SK-N-MC (cell line): ENCODE measurements at regions not wholly inside any gene's neighbourhood (a gene's known extent, or its start where the extent isn't known, plus 50 kb on each side); places are given as distances from the start of the nearest gene placed in this dataset.

Source experiments
- DNase-seq: peaks from one replicate; pipeline ENCODE4 v3.0.0-alpha.2; 2011; ENCODE audit warnings: low read depth, low spot score
- H3K27ac ChIP-seq: fragments of 200-600 bp; sonication (generic); 2 replicates; pipeline ENCODE4 v1.5.1; 2016; ENCODE audit warnings: mixed run types
- H3K36me3 ChIP-seq: fragments of 200-600 bp; sonication (generic); 2 replicates; pipeline ENCODE4 v1.6.1; 2017; ENCODE audit warnings: antibody characterized with exemption, low read length, mixed read lengths; ENCODE audit not compliant: insufficient read depth
- H3K4me3 ChIP-seq: fragments of 200-600 bp; sonication (generic); 2 replicates; pipeline ENCODE4 v1.5.1; 2016
- H3K9ac ChIP-seq: fragments of 200-600 bp; sonication (generic); 2 replicates; pipeline ENCODE4 v1.8.0; 2017; ENCODE audit warnings: mixed run types, mixed read lengths; ENCODE audit not compliant: insufficient read length
- H3K9me3 ChIP-seq: fragments of 200-600 bp; sonication (generic); 2 replicates; pipeline ENCODE4 v1.6.1; 2017; ENCODE audit warnings: low read depth, mild to moderate bottlenecking, antibody characterized with exemption, low read length, moderate library complexity, mixed read lengths
- EZH2 ChIP-seq: fragments of 200-600 bp; sonication (generic); IDR thresholded peaks from one replicate; pipeline ENCODE4 v1.6.1; 2017; ENCODE audit warnings: antibody characterized with exemption
- FOXP2 ChIP-seq: optimal IDR thresholded peaks from 2 replicates; pipeline ENCODE3; 2011; ENCODE audit warnings: mild to moderate bottlenecking, moderate library complexity; ENCODE audit not compliant: insufficient read depth; ENCODE audit errors: extremely low read length, control extremely low read depth
- POLR2AphosphoS5 ChIP-seq: IDR thresholded peaks from 2 replicates; pipeline ENCODE4 v1.6.1; 2012; ENCODE audit warnings: mild to moderate bottlenecking, low read depth, low read length, borderline replicate concordance

GRCh38 chr2:128579825-128580224, 261.2 kb upstream of the HS6ST1 start:
- Histone ChIP-seq H3K36me3 (no peaks in the 10 kb centered on the region), H3K9ac (no peak overlapping the region), H3K4me3 (no peak overlapping the region), H3K9me3 (no peaks in the 10 kb centered on the region), H3K27ac (no peak overlapping the region)
- TF ChIP-seq FOXP2 (no peak), POLR2AphosphoS5 (no peak), EZH2 (no peak)
- no peak for DNase-seq

GRCh38 chr2:128580988-128581848, 262.6 kb upstream of the HS6ST1 start:
- no peak overlapping the region for H3K4me3 ChIP-seq
- no peaks in the 10 kb centered on the region for H3K36me3 ChIP-seq
- H3K9ac ChIP-seq = no peak overlapping the region
- TF ChIP-seq POLR2AphosphoS5 (no peak), EZH2 (no peak)
- no peak overlapping the region for H3K27ac ChIP-seq
- no peaks in the 10 kb centered on the region for H3K9me3 ChIP-seq
- DNase-seq = no peak

GRCh38 chr2:128581849-128582244, 263.2 kb upstream of the HS6ST1 start:
- Histone ChIP-seq H3K9me3 (no peaks in the 10 kb centered on the region), H3K36me3 (no peaks in the 10 kb centered on the region), H3K9ac (no peak overlapping the region), H3K4me3 (no peak overlapping the region), H3K27ac (no peak overlapping the region)
- TF ChIP-seq FOXP2 (no peak), POLR2AphosphoS5 (no peak), EZH2 (no peak)
- DNase-seq = no peak

GRCh38 chr2:128584296-128584890, 265.7 kb upstream of the HS6ST1 start:
- no peaks in the 10 kb centered on the region for H3K36me3 ChIP-seq
- no peak overlapping the region for H3K27ac ChIP-seq
- H3K9me3 ChIP-seq = no peaks in the 10 kb centered on the region
- no peak overlapping the region for H3K9ac ChIP-seq
- no peak overlapping the region for H3K4me3 ChIP-seq
- no peak for TF ChIP-seq EZH2
- no peak for TF ChIP-seq FOXP2
- no peak for TF ChIP-seq POLR2AphosphoS5
- no peak for DNase-seq

GRCh38 chr2:128585706-128586105, 267.0 kb upstream of the HS6ST1 start:
- Histone ChIP-seq H3K9ac (no peak overlapping the region), H3K4me3 (no peak overlapping the region), H3K36me3 (no peaks in the 10 kb centered on the region), H3K9me3 (no peaks in the 10 kb centered on the region), H3K27ac (no peak overlapping the region)
- TF ChIP-seq EZH2 (no peak), POLR2AphosphoS5 (no peak)
- no peak for DNase-seq

- TF ChIP-seq EZH2 = no peak
- TF ChIP-seq FOXP2 = no peak
- TF ChIP-seq POLR2AphosphoS5 = no peak
- no peak for DNase-seq
- Histone ChIP-seq H3K4me3 (no peak overlapping the region), H3K36me3 (no peaks in the 10 kb centered on the region), H3K9me3 (no peaks in the 10 kb centered on the region), H3K27ac (no peak overlapping the region), H3K9ac (no peak overlapping the region)
These were observed 271.0 kb upstream of the HS6ST1 start for GRCh38 chr2:128589681-128590080.

GRCh38 chr2:128590309-128591021, 271.8 kb upstream of the HS6ST1 start:
- Histone ChIP-seq H3K9me3 (no peaks in the 10 kb centered on the region), H3K27ac (no peak overlapping the region), H3K4me3 (no peak overlapping the region), H3K9ac (no peak overlapping the region), H3K36me3 (no peaks in the 10 kb centered on the region)
- TF ChIP-seq EZH2 (no peak), POLR2AphosphoS5 (no peak), FOXP2 (no peak)
- DNase-seq = no peak

- no peak for DNase-seq
- Histone ChIP-seq H3K36me3 (no peaks in the 10 kb centered on the region), H3K9me3 (no peaks in the 10 kb centered on the region), H3K4me3 (no peak overlapping the region), H3K9ac (no peak overlapping the region), H3K27ac (no peak overlapping the region)
- TF ChIP-seq POLR2AphosphoS5 (no peak), FOXP2 (no peak), EZH2 (no peak)
These were observed 272.6 kb upstream of the HS6ST1 start for GRCh38 chr2:128591022-128591860.
